ENCODE measurements at regions not wholly inside any gene's neighbourhood (a gene's known extent, or its start where the extent isn't known, plus 50 kb on each side); places are given as distances from the start of the nearest gene placed in this dataset.

DNA sequence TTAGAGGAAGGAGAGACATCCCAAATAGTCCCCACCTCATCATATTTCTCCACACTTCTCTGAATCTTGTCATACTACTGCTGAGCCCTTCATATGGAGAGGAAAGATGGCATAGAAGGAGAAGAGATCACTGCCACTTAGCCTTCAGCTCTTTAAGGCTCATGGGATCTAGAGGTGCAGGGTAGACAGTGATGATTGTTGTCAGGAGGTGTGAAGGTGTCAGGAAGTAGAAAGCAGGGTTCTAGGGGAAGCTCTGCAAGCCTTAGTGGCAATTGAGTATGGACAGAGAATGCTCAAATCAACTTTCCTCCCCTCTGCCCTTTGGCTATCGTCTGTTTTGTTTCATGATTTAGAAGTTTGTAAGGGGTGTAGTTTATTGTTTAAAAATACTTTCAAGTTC is 505.7 kb downstream of the ZNF608 start (continued):
- TF ChIP-seq, protein P1, sequence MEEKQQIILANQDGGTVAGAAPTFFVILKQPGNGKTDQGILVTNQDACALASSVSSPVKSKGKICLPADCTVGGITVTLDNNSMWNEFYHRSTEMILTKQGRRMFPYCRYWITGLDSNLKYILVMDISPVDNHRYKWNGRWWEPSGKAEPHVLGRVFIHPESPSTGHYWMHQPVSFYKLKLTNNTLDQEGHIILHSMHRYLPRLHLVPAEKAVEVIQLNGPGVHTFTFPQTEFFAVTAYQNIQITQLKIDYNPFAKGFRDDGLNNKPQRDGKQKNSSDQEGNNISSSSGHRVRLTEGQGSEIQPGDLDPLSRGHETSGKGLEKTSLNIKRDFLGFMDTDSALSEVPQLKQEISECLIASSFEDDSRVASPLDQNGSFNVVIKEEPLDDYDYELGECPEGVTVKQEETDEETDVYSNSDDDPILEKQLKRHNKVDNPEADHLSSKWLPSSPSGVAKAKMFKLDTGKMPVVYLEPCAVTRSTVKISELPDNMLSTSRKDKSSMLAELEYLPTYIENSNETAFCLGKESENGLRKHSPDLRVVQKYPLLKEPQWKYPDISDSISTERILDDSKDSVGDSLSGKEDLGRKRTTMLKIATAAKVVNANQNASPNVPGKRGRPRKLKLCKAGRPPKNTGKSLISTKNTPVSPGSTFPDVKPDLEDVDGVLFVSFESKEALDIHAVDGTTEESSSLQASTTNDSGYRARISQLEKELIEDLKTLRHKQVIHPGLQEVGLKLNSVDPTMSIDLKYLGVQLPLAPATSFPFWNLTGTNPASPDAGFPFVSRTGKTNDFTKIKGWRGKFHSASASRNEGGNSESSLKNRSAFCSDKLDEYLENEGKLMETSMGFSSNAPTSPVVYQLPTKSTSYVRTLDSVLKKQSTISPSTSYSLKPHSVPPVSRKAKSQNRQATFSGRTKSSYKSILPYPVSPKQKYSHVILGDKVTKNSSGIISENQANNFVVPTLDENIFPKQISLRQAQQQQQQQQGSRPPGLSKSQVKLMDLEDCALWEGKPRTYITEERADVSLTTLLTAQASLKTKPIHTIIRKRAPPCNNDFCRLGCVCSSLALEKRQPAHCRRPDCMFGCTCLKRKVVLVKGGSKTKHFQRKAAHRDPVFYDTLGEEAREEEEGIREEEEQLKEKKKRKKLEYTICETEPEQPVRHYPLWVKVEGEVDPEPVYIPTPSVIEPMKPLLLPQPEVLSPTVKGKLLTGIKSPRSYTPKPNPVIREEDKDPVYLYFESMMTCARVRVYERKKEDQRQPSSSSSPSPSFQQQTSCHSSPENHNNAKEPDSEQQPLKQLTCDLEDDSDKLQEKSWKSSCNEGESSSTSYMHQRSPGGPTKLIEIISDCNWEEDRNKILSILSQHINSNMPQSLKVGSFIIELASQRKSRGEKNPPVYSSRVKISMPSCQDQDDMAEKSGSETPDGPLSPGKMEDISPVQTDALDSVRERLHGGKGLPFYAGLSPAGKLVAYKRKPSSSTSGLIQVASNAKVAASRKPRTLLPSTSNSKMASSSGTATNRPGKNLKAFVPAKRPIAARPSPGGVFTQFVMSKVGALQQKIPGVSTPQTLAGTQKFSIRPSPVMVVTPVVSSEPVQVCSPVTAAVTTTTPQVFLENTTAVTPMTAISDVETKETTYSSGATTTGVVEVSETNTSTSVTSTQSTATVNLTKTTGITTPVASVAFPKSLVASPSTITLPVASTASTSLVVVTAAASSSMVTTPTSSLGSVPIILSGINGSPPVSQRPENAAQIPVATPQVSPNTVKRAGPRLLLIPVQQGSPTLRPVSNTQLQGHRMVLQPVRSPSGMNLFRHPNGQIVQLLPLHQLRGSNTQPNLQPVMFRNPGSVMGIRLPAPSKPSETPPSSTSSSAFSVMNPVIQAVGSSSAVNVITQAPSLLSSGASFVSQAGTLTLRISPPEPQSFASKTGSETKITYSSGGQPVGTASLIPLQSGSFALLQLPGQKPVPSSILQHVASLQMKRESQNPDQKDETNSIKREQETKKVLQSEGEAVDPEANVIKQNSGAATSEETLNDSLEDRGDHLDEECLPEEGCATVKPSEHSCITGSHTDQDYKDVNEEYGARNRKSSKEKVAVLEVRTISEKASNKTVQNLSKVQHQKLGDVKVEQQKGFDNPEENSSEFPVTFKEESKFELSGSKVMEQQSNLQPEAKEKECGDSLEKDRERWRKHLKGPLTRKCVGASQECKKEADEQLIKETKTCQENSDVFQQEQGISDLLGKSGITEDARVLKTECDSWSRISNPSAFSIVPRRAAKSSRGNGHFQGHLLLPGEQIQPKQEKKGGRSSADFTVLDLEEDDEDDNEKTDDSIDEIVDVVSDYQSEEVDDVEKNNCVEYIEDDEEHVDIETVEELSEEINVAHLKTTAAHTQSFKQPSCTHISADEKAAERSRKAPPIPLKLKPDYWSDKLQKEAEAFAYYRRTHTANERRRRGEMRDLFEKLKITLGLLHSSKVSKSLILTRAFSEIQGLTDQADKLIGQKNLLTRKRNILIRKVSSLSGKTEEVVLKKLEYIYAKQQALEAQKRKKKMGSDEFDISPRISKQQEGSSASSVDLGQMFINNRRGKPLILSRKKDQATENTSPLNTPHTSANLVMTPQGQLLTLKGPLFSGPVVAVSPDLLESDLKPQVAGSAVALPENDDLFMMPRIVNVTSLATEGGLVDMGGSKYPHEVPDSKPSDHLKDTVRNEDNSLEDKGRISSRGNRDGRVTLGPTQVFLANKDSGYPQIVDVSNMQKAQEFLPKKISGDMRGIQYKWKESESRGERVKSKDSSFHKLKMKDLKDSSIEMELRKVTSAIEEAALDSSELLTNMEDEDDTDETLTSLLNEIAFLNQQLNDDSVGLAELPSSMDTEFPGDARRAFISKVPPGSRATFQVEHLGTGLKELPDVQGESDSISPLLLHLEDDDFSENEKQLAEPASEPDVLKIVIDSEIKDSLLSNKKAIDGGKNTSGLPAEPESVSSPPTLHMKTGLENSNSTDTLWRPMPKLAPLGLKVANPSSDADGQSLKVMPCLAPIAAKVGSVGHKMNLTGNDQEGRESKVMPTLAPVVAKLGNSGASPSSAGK (IDR thresholded peaks at IDR 0.05) = no peak
- no peak for TF ChIP-seq ZNF561 (CRISPR knock-in tag; conservative IDR thresholded peaks at IDR 0.05)
- no peak for TF ChIP-seq ZNF140 (CRISPR knock-in tag; IDR thresholded peaks at IDR 0.05)
- TF ChIP-seq ZNF668 (CRISPR knock-in tag; IDR thresholded peaks at IDR 0.05) = no peak
- TF ChIP-seq NFE2 (IDR thresholded peaks at IDR 0.05; ENCODE audit: low read depth) = no peak

All from K562 (cell line).